HG02759 (cell line): ENCODE measurements at regions not wholly inside any gene's neighbourhood (a gene's known extent, or its start where the extent isn't known, plus 50 kb on each side); places are given as distances from the start of the nearest gene placed in this dataset.

ENCODE experiments used
- ATAC-seq: cut with Tn5 transposase; IDR thresholded peaks from one replicate; pipeline ENCODE4 v1.9.1; 2021; ENCODE audit warnings: mild to moderate bottlenecking, moderate library complexity; ENCODE audit not compliant: unreplicated experiment

GRCh38 chr12:30874455-30875321 lies 51.9 kb upstream of the TSPAN11 start:
- no peak for ATAC-seq

- ATAC-seq, result no peak
Observed at GRCh38 chr12:30870491-30871265, 55.9 kb upstream of the TSPAN11 start.

GRCh38 chr12:30867415-30867814 lies 59.1 kb upstream of the TSPAN11 start:
- no peak for ATAC-seq

GRCh38 chr12:30866256-30866655 lies 60.3 kb upstream of the TSPAN11 start:
- no peak for ATAC-seq

GRCh38 chr12:30863839-30864238 lies 62.7 kb upstream of the TSPAN11 start:
- ATAC-seq, result no peak

GRCh38 chr12:30862486-30862885 lies 64.1 kb upstream of the TSPAN11 start:
- no peak for ATAC-seq

GRCh38 chr12:30859226-30859625 lies 67.3 kb upstream of the TSPAN11 start:
- no peak for ATAC-seq

- peak; percentile 60 for ATAC-seq
Observed at GRCh38 chr12:30858471-30858870, 68.1 kb upstream of the TSPAN11 start.

- ATAC-seq, result no peak
Observed at GRCh38 chr12:30853561-30854133, 72.9 kb upstream of the TSPAN11 start.

- ATAC-seq, result no peak
Observed at GRCh38 chr12:30850684-30851083, 75.9 kb upstream of the TSPAN11 start.

- peak; percentile 28 for ATAC-seq
Observed at GRCh38 chr12:30847259-30847658, 79.3 kb upstream of the TSPAN11 start.

GRCh38 chr12:30846776-30847175 lies 79.8 kb upstream of the TSPAN11 start:
- ATAC-seq, result no peak

GRCh38 chr12:30845676-30846075 lies 80.9 kb upstream of the TSPAN11 start:
- ATAC-seq, result no peak

GRCh38 chr12:30843211-30843610 lies 83.3 kb upstream of the TSPAN11 start:
- ATAC-seq, result no peak

- no peak for ATAC-seq
Observed at GRCh38 chr12:30840715-30841114, 85.8 kb upstream of the TSPAN11 start.

- no peak for ATAC-seq
Observed at GRCh38 chr12:30839643-30840220, 85.0 kb upstream of the CAPRIN2 start.

GRCh38 chr12:30837595-30837994 lies 82.8 kb upstream of the CAPRIN2 start:
- ATAC-seq, result no peak

- no peak for ATAC-seq
Observed at GRCh38 chr12:30836656-30837445, 82.1 kb upstream of the CAPRIN2 start.

- no peak for ATAC-seq
Observed at GRCh38 chr12:30835216-30835615, 80.5 kb upstream of the CAPRIN2 start.

GRCh38 chr12:30830751-30831150 lies 76.0 kb upstream of the CAPRIN2 start:
- no peak for ATAC-seq

- ATAC-seq, result no peak
Observed at GRCh38 chr12:30829876-30830275, 75.1 kb upstream of the CAPRIN2 start.
